Esophagus muscularis mucosa (tissue), 3 donors: ENCODE measurements at regions not wholly inside any gene's neighbourhood (a gene's known extent, or its start where the extent isn't known, plus 50 kb on each side); places are given as distances from the start of the nearest gene placed in this dataset.

Experiments
- CTCF ChIP-seq, 3 experiments: fragments of 200-600 bp in 2 of 3; fragments of 450-650 bp in 1 of 3; sonication (generic) in 2 of 3; IDR thresholded peaks; one replicate each; pipeline ENCODE4 v1.5.1; 2017 to 2019; ENCODE audit warnings: antibody characterized with exemption in 3 of 3, mild to moderate bottlenecking in 2 of 3, moderate library complexity in 1 of 3
- POLR2A ChIP-seq: fragments of 450-650 bp; IDR thresholded peaks from one replicate; pipeline ENCODE4 v1.6.1; 2017; ENCODE audit warnings: antibody characterized with exemption, moderate library complexity, mild to moderate bottlenecking, low read depth

DNA sequence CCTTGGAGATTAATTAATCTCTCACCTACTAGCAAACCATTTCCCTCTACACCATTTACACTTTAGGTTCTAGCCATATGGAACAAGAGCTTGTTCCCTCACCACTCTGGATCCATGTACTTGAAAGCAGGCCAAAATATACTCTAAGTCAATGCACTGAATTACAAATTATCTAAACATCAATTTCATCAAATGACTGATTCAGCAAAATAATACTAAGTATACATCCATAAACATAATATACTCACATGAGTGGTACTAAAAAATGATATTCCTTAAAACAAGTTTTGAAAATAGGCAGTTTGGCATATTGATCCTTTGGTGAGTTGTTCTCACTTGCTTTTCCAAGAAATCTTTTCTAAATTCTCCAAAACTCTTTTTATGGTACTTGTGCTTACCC is 459.7 kb upstream of the ZNF385D start:
- TF ChIP-seq POLR2A (no peak), CTCF (IDR thresholded peaks at IDR 0.05) (no peak)
